SK-N-SH treated with all-trans-retinoic acid at 6 μM for 48 hours (cell line): ENCODE measurements at regions not wholly inside any gene's neighbourhood (a gene's known extent, or its start where the extent isn't known, plus 50 kb on each side); places are given as distances from the start of the nearest gene placed in this dataset.

Experiments used
- ATAC-seq: fragments of 200-7000 bp; cut with Tn5 transposase; 3 replicates; pipeline ENCODE4 v1.9.1; 2020; ENCODE audit warnings: mild to moderate bottlenecking, moderate library complexity
- ARNTL ChIP-seq: fragments of 450-650 bp; formaldehyde crosslinking; IDR thresholded peaks from 2 replicates; pipeline ENCODE4 v1.5.0; 2020; ENCODE audit warnings: low read depth, mild to moderate bottlenecking, moderate library complexity, borderline replicate concordance
- BACH2 ChIP-seq: fragments of 250-450 bp; sonication (Bioruptor Pico); IDR thresholded peaks from 2 replicates; pipeline ENCODE4 v1.9.0; 2021; ENCODE audit warnings: mild to moderate bottlenecking, borderline replicate concordance
- CSDC2 ChIP-seq: fragments of 250-450 bp; sonication (Bioruptor Pico); IDR thresholded peaks from 2 replicates; pipeline ENCODE4 v1.5.0; 2020; ENCODE audit warnings: mild to moderate bottlenecking, moderate library complexity
- CSRNP3 ChIP-seq: fragments of 250-450 bp; sonication (Bioruptor Pico); IDR thresholded peaks from 2 replicates; pipeline ENCODE4 v1.5.1; 2021; ENCODE audit warnings: mild to moderate bottlenecking, moderate library complexity
- ESRRG ChIP-seq: fragments of 250-450 bp; sonication (Bioruptor Pico); IDR thresholded peaks from 2 replicates; pipeline ENCODE4 v1.6.1; 2021; ENCODE audit warnings: mild to moderate bottlenecking
- GLIS3 ChIP-seq: fragments of 250-450 bp; sonication (Bioruptor Pico); IDR thresholded peaks from 2 replicates; pipeline ENCODE4 v1.5.0; 2020; ENCODE audit warnings: mild to moderate bottlenecking, moderate library complexity
- ISL1 ChIP-seq: fragments of 250-450 bp; sonication (Bioruptor Pico); IDR thresholded peaks from 2 replicates; pipeline ENCODE4 v2.1.2; 2022; ENCODE audit warnings: mild to moderate bottlenecking, moderate library complexity
- OSR1 ChIP-seq: fragments of 250-450 bp; sonication (Bioruptor Pico); IDR thresholded peaks from 2 replicates; pipeline ENCODE4 v1.8.0; 2022; ENCODE audit warnings: moderate library complexity, mild to moderate bottlenecking, inconsistent platforms
- RARB ChIP-seq: fragments of 250-450 bp; sonication (Bioruptor Pico); IDR thresholded peaks from 2 replicates; pipeline ENCODE4 v1.8.0; 2021; ENCODE audit warnings: mild to moderate bottlenecking, moderate library complexity
- SNAI2 ChIP-seq: fragments of 250-450 bp; sonication (Bioruptor Pico); IDR thresholded peaks from 2 replicates; pipeline ENCODE4 v1.5.0; 2020; ENCODE audit warnings: mild to moderate bottlenecking, moderate library complexity
- TCF4 ChIP-seq: fragments of 250-450 bp; sonication (Bioruptor Pico); IDR thresholded peaks from 2 replicates; pipeline ENCODE4 v1.8.0; 2021; ENCODE audit warnings: mild to moderate bottlenecking, moderate library complexity, borderline replicate concordance
- TOX ChIP-seq: fragments of 250-450 bp; sonication (Bioruptor Pico); IDR thresholded peaks from 2 replicates; pipeline ENCODE4 v1.8.0; 2021; ENCODE audit warnings: mild to moderate bottlenecking, moderate library complexity, borderline replicate concordance
- TSHZ2 ChIP-seq: fragments of 250-450 bp; sonication (Bioruptor Pico); IDR thresholded peaks from 2 replicates; pipeline ENCODE4 v1.5.0; 2020; ENCODE audit warnings: mild to moderate bottlenecking, moderate library complexity
- ZC3H10 ChIP-seq: fragments of 250-450 bp; sonication (Bioruptor Pico); IDR thresholded peaks from 2 replicates; pipeline ENCODE4 v1.5.1; 2021; ENCODE audit warnings: mild to moderate bottlenecking, moderate library complexity
- ZFP3 ChIP-seq: fragments of 250-450 bp; sonication (Bioruptor Pico); IDR thresholded peaks from 2 replicates; pipeline ENCODE4 v1.5.0; 2020; ENCODE audit warnings: mild to moderate bottlenecking, moderate library complexity
- ZFP30 ChIP-seq: fragments of 450-650 bp; formaldehyde crosslinking; IDR thresholded peaks from 2 replicates; pipeline ENCODE4 v1.5.0; 2022; ENCODE audit warnings: mild to moderate bottlenecking, moderate library complexity
- ZNF565 ChIP-seq: fragments of 450-650 bp; formaldehyde crosslinking; conservative IDR thresholded peaks from 2 replicates; pipeline ENCODE4 v1.5.0; 2020; ENCODE audit warnings: low read depth, mild to moderate bottlenecking, moderate library complexity
- ZNF70 ChIP-seq: fragments of 450-650 bp; formaldehyde crosslinking; IDR thresholded peaks from 2 replicates; pipeline ENCODE4 v1.5.0; 2020; ENCODE audit warnings: mild to moderate bottlenecking, moderate library complexity
- ZNF8 ChIP-seq: fragments of 450-650 bp; formaldehyde crosslinking; IDR thresholded peaks from 2 replicates; pipeline ENCODE4 v1.5.0; 2020; ENCODE audit warnings: mild to moderate bottlenecking, moderate library complexity
- TF ChIP-seq, protein P1 (sequence below): fragments of 250-450 bp; sonication (Bioruptor Pico); IDR thresholded peaks from 2 replicates; pipeline ENCODE4 v1.8.0; 2020; ENCODE audit warnings: mild to moderate bottlenecking, moderate library complexity, borderline replicate concordance
- TF ChIP-seq, protein P2 (sequence below): fragments of 250-450 bp; sonication (Bioruptor Pico); IDR thresholded peaks from 2 replicates; pipeline ENCODE4 v1.8.0; 2021; ENCODE audit warnings: low read depth, mild to moderate bottlenecking, moderate library complexity, borderline replicate concordance

DNA sequence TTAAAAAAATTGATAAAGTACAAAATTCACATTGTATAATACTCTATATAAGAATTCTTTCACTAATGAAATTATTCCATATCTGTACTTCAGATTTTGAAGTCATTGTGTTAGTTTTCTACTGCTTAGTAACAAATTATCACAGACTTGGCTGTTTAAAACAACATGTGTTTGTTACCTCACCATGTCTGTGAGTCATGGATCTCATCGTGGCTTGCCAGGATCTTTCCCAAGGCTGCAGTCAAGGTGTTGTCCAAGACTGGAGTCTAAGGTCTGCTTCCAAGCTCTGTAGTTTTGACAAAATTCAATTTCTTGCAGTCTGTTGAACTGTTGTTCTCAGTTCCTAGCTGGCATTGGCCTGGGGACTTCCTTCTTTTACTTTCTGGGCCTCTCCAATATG, 1286.9 kb downstream of the ADGRL3 start (continued):
- no peak for TF ChIP-seq ZNF70 (CRISPR knock-in tag)
- no peak for TF ChIP-seq ARNTL (CRISPR knock-in tag)
- TF ChIP-seq, protein P1, sequence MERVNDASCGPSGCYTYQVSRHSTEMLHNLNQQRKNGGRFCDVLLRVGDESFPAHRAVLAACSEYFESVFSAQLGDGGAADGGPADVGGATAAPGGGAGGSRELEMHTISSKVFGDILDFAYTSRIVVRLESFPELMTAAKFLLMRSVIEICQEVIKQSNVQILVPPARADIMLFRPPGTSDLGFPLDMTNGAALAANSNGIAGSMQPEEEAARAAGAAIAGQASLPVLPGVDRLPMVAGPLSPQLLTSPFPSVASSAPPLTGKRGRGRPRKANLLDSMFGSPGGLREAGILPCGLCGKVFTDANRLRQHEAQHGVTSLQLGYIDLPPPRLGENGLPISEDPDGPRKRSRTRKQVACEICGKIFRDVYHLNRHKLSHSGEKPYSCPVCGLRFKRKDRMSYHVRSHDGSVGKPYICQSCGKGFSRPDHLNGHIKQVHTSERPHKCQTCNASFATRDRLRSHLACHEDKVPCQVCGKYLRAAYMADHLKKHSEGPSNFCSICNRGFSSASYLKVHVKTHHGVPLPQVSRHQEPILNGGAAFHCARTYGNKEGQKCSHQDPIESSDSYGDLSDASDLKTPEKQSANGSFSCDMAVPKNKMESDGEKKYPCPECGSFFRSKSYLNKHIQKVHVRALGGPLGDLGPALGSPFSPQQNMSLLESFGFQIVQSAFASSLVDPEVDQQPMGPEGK, result no peak
- no peak for TF ChIP-seq OSR1 (CRISPR knock-in tag)
- no peak for TF ChIP-seq ZNF8 (CRISPR knock-in tag)
- TF ChIP-seq CSDC2 (CRISPR knock-in tag), result no peak
- TF ChIP-seq ZNF565 (CRISPR knock-in tag), result no peak
- TF ChIP-seq ZC3H10 (CRISPR knock-in tag), result no peak

GRCh38 chr4:62484357-62484756, 1284.2 kb downstream of the ADGRL3 start:
- TF ChIP-seq ZFP3 (CRISPR knock-in tag) (no peak), TSHZ2 (CRISPR knock-in tag) (no peak), ARNTL (CRISPR knock-in tag) (no peak), ISL1 (CRISPR knock-in tag) (no peak), RARB (CRISPR knock-in tag) (no peak), SNAI2 (CRISPR knock-in tag) (no peak), ZNF565 (CRISPR knock-in tag) (no peak), TOX (CRISPR knock-in tag) (no peak), GLIS3 (CRISPR knock-in tag) (no peak), CSDC2 (CRISPR knock-in tag) (no peak), OSR1 (CRISPR knock-in tag) (no peak), CSRNP3 (CRISPR knock-in tag) (no peak), TCF4 (CRISPR knock-in tag) (no peak), ZNF70 (CRISPR knock-in tag) (no peak), ZC3H10 (CRISPR knock-in tag) (no peak)
- TF ChIP-seq, protein P1, result no peak

GRCh38 chr4:62482355-62482754, 1282.2 kb downstream of the ADGRL3 start:
- ATAC-seq, result no peak
- TF ChIP-seq BACH2 (CRISPR knock-in tag) (no peak), ISL1 (CRISPR knock-in tag) (no peak), ESRRG (CRISPR knock-in tag) (no peak), ZFP3 (CRISPR knock-in tag) (no peak), OSR1 (CRISPR knock-in tag) (no peak), ARNTL (CRISPR knock-in tag) (no peak), SNAI2 (CRISPR knock-in tag) (no peak), ZFP30 (CRISPR knock-in tag) (no peak), GLIS3 (CRISPR knock-in tag) (no peak), TSHZ2 (CRISPR knock-in tag) (no peak), TOX (CRISPR knock-in tag) (no peak), TCF4 (CRISPR knock-in tag) (no peak)
- TF ChIP-seq, protein P2, sequence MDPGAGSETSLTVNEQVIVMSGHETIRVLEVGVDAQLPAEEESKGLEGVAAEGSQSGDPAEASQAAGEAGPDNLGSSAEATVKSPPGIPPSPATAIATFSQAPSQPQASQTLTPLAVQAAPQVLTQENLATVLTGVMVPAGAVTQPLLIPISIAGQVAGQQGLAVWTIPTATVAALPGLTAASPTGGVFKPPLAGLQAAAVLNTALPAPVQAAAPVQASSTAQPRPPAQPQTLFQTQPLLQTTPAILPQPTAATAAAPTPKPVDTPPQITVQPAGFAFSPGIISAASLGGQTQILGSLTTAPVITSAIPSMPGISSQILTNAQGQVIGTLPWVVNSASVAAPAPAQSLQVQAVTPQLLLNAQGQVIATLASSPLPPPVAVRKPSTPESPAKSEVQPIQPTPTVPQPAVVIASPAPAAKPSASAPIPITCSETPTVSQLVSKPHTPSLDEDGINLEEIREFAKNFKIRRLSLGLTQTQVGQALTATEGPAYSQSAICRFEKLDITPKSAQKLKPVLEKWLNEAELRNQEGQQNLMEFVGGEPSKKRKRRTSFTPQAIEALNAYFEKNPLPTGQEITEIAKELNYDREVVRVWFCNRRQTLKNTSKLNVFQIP (CRISPR knock-in tag), result no peak
- TF ChIP-seq, protein P1, result no peak
- TF ChIP-seq, all 23 proteins: peak for 0

More at GRCh38 chr4:62484357-62484756, 1284.2 kb downstream of the ADGRL3 start:
- ATAC-seq, result no peak
